ENCODE measurements at regions not wholly inside any gene's neighbourhood (a gene's known extent, or its start where the extent isn't known, plus 50 kb on each side); places are given as distances from the start of the nearest gene placed in this dataset.

DNA sequence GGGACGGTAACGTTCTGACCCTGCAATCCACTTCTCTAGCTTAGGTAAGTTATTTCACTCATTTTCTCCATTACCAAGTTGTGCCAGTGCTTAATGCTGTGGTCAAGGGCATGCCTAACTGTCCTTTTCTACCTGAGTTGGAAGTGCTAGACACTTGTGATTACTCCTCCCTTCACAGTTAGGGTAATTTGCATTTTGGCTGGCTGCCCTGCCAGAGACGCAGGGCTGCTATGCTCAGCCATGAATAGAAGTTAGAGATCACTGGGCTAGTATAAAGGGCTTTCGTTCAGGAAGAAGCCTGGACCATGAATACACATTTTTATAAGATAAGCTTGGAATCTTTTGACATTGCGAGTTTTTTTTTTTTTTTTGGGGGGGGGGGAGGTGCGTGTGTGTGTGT is 633.2 kb upstream of the NEGR1 start:
- no peak for DNase-seq (ENCODE audit: low read depth, low spot score)
- no TSS peak for BruUV-seq (replicated peaks)
- Histone ChIP-seq H3K27me3 (replicated peaks in 1 of 2; ENCODE audit: control insufficient read depth in 2 of 2, insufficient read depth in 2 of 2, low read length in 1 of 2) (no peaks in the 10 kb centered on the region), H3K4me3 (no peak overlapping the region), H3K36me3 (ENCODE audit: control insufficient read depth in 2 of 2, insufficient read depth in 2 of 2, low read length in 1 of 2) (no peaks in the 10 kb centered on the region), H3K9ac (ENCODE audit: control insufficient read depth, insufficient read depth, low read length) (no peak overlapping the region), H3K4me2 (ENCODE audit: control insufficient read depth, insufficient read depth) (no peak overlapping the region), H3K9me3 (replicated peaks; ENCODE audit: control insufficient read depth, insufficient read depth, low read length) (no peaks in the 10 kb centered on the region), H3K4me1 (ENCODE audit: control insufficient read depth, insufficient read depth, low read length) (no peaks in the 10 kb centered on the region), H4K20me1 (ENCODE audit: control insufficient read depth, insufficient read depth) (no peaks in the 10 kb centered on the region), H2AFZ (ENCODE audit: control insufficient read depth, low read depth, low read length) (no peak overlapping the region), H3K27ac (ENCODE audit: control insufficient read depth, insufficient read depth) (no peak overlapping the region), H3K79me2 (ENCODE audit: control insufficient read depth, insufficient read depth, low read length) (no peaks in the 10 kb centered on the region)
- ChIA-PET POLR2A (no interaction called here), RAD21 (ENCODE audit: unreplicated experiment) (no interaction called here), CTCF (no interaction called here), SMC1A (ENCODE audit: uncharacterized antibody, unreplicated experiment) (interaction anchor here (1.4 kb wide), 1 partner anchor 9 kb away, joined by 4 read pairs; no protein-coding TSS in a partner anchor)
- 11% methylated on average over 4 of the region's 6 CpGs for WGBS (ENCODE audit: insufficient coverage, insufficient replicate concordance, low lambda C conversion rate, missing lambda C conversion rate)
- in situ Hi-C loops (cut with MboI) = no loop called here
- TF ChIP-seq, protein P1, sequence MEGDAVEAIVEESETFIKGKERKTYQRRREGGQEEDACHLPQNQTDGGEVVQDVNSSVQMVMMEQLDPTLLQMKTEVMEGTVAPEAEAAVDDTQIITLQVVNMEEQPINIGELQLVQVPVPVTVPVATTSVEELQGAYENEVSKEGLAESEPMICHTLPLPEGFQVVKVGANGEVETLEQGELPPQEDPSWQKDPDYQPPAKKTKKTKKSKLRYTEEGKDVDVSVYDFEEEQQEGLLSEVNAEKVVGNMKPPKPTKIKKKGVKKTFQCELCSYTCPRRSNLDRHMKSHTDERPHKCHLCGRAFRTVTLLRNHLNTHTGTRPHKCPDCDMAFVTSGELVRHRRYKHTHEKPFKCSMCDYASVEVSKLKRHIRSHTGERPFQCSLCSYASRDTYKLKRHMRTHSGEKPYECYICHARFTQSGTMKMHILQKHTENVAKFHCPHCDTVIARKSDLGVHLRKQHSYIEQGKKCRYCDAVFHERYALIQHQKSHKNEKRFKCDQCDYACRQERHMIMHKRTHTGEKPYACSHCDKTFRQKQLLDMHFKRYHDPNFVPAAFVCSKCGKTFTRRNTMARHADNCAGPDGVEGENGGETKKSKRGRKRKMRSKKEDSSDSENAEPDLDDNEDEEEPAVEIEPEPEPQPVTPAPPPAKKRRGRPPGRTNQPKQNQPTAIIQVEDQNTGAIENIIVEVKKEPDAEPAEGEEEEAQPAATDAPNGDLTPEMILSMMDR (IDR thresholded peaks at IDR 0.05 in 2 of 3, conservative IDR thresholded peaks at IDR 0.05 in 1 of 3; ENCODE audit: control insufficient read depth in 2 of 3, extremely low read depth in 1 of 3, insufficient read depth in 1 of 3, low read depth in 3 of 3, low read length in 3 of 3) = no peak
- TF ChIP-seq EED (IDR thresholded peaks at IDR 0.05; ENCODE audit: low read depth) = no peak
- TF ChIP-seq, protein P2, sequence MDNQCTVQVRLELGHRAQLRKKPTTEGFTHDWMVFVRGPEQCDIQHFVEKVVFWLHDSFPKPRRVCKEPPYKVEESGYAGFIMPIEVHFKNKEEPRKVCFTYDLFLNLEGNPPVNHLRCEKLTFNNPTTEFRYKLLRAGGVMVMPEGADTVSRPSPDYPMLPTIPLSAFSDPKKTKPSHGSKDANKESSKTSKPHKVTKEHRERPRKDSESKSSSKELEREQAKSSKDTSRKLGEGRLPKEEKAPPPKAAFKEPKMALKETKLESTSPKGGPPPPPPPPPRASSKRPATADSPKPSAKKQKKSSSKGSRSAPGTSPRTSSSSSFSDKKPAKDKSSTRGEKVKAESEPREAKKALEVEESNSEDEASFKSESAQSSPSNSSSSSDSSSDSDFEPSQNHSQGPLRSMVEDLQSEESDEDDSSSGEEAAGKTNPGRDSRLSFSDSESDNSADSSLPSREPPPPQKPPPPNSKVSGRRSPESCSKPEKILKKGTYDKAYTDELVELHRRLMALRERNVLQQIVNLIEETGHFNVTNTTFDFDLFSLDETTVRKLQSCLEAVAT (IDR thresholded peaks at IDR 0.05) = no peak
- no peak for TF ChIP-seq HDGF (IDR thresholded peaks at IDR 0.05)
- TF ChIP-seq, protein P3, sequence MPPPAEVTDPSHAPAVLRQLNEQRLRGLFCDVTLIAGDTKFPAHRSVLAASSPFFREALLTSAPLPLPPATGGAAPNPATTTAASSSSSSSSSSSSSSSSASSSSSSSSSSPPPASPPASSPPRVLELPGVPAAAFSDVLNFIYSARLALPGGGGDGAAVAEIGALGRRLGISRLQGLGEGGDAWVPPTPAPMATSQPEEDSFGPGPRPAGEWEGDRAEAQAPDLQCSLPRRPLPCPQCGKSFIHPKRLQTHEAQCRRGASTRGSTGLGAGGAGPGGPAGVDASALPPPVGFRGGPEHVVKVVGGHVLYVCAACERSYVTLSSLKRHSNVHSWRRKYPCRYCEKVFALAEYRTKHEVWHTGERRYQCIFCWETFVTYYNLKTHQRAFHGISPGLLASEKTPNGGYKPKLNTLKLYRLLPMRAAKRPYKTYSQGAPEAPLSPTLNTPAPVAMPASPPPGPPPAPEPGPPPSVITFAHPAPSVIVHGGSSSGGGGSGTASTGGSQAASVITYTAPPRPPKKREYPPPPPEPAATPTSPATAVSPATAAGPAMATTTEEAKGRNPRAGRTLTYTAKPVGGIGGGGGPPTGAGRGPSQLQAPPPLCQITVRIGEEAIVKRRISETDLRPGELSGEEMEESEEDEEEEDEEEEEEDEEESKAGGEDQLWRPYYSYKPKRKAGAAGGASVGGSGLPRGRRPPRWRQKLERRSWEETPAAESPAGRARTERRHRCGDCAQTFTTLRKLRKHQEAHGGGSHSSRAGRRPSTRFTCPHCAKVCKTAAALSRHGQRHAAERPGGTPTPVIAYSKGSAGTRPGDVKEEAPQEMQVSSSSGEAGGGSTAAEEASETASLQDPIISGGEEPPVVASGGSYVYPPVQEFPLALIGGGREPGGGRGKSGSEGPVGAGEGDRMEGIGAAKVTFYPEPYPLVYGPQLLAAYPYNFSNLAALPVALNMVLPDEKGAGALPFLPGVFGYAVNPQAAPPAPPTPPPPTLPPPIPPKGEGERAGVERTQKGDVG (CRISPR knock-in tag; IDR thresholded peaks at IDR 0.05) = no peak
- no peak for TF ChIP-seq HDAC2 (IDR thresholded peaks at IDR 0.05)
- TF ChIP-seq IKZF2 (IDR thresholded peaks at IDR 0.05) = no peak
- no peak for TF ChIP-seq SRF (IDR thresholded peaks at IDR 0.05; ENCODE audit: low read depth in 2 of 2, low read length in 2 of 2)
- TF ChIP-seq, protein P4, sequence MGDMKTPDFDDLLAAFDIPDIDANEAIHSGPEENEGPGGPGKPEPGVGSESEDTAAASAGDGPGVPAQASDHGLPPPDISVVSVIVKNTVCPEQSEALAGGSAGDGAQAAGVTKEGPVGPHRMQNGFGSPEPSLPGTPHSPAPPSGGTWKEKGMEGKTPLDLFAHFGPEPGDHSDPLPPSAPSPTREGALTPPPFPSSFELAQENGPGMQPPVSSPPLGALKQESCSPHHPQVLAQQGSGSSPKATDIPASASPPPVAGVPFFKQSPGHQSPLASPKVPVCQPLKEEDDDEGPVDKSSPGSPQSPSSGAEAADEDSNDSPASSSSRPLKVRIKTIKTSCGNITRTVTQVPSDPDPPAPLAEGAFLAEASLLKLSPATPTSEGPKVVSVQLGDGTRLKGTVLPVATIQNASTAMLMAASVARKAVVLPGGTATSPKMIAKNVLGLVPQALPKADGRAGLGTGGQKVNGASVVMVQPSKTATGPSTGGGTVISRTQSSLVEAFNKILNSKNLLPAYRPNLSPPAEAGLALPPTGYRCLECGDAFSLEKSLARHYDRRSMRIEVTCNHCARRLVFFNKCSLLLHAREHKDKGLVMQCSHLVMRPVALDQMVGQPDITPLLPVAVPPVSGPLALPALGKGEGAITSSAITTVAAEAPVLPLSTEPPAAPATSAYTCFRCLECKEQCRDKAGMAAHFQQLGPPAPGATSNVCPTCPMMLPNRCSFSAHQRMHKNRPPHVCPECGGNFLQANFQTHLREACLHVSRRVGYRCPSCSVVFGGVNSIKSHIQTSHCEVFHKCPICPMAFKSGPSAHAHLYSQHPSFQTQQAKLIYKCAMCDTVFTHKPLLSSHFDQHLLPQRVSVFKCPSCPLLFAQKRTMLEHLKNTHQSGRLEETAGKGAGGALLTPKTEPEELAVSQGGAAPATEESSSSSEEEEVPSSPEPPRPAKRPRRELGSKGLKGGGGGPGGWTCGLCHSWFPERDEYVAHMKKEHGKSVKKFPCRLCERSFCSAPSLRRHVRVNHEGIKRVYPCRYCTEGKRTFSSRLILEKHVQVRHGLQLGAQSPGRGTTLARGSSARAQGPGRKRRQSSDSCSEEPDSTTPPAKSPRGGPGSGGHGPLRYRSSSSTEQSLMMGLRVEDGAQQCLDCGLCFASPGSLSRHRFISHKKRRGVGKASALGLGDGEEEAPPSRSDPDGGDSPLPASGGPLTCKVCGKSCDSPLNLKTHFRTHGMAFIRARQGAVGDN (IDR thresholded peaks at IDR 0.05) = no peak
- ATAC-seq = no peak
- intact Hi-C loops (cut with micrococcal nuclease; ENCODE audit: unreplicated experiment) = no loop called here
- FAIRE-seq = no peak
